NK-92 (cell line): ENCODE measurements at regions not wholly inside any gene's neighbourhood (a gene's known extent, or its start where the extent isn't known, plus 50 kb on each side); places are given as distances from the start of the nearest gene placed in this dataset.

Source experiments
- DNase-seq: peaks from one replicate; lab custom pipeline; 2025; ENCODE audit not compliant: unreplicated experiment; lab: John Stamatoyannopoulos, UW

GRCh38 chr13:40376296-40376849, 290.1 kb downstream of the FOXO1 start:
- no peak for DNase-seq

- DNase-seq = no peak
Observed at GRCh38 chr13:40376867-40377535, 289.4 kb downstream of the FOXO1 start.

- DNase-seq = no peak
Observed at GRCh38 chr13:40377783-40378182, 288.7 kb downstream of the FOXO1 start.

- no peak for DNase-seq
Observed at GRCh38 chr13:40379196-40379595, 287.2 kb downstream of the FOXO1 start.

GRCh38 chr13:40379794-40380578, 286.5 kb downstream of the FOXO1 start:
- no peak for DNase-seq

- DNase-seq = no peak
Observed at GRCh38 chr13:40381935-40382764, 284.3 kb downstream of the FOXO1 start.

- no peak for DNase-seq
Observed at GRCh38 chr13:40383132-40383531, 283.3 kb downstream of the FOXO1 start.

- no peak for DNase-seq
Observed at GRCh38 chr13:40383885-40384284, 282.6 kb downstream of the FOXO1 start.

GRCh38 chr13:40384976-40385857, 281.2 kb downstream of the FOXO1 start:
- DNase-seq = no peak

GRCh38 chr13:40385858-40386180, 280.6 kb downstream of the FOXO1 start:
- no peak for DNase-seq

- DNase-seq = no peak
Observed at GRCh38 chr13:40386586-40386985, 279.9 kb downstream of the FOXO1 start.

GRCh38 chr13:40387775-40388174, 278.7 kb downstream of the FOXO1 start:
- no peak for DNase-seq

- DNase-seq = no peak
Observed at GRCh38 chr13:40388617-40389016, 277.8 kb downstream of the FOXO1 start.

- no peak for DNase-seq
Observed at GRCh38 chr13:40389081-40389641, 277.3 kb downstream of the FOXO1 start.

GRCh38 chr13:40390401-40390916, 276.0 kb downstream of the FOXO1 start:
- DNase-seq = no peak

- DNase-seq = no peak
Observed at GRCh38 chr13:40391788-40392187, 274.7 kb downstream of the FOXO1 start.

- DNase-seq = no peak
Observed at GRCh38 chr13:40394304-40394985, 272.0 kb downstream of the FOXO1 start.

GRCh38 chr13:40398065-40398464, 268.4 kb downstream of the FOXO1 start:
- DNase-seq = no peak

GRCh38 chr13:40399756-40400155, 266.7 kb downstream of the FOXO1 start:
- DNase-seq = no peak
